HCT116 (cell line): ENCODE measurements at regions not wholly inside any gene's neighbourhood (a gene's known extent, or its start where the extent isn't known, plus 50 kb on each side); places are given as distances from the start of the nearest gene placed in this dataset.

Experiments
- ATF3 ChIP-seq: IDR thresholded peaks from 2 replicates; pipeline ENCODE4 v1.6.1; 2012
- CTCF ChIP-seq, 3 experiments: fragments of 200-600 bp in 1 of 3; sonication (generic) in 1 of 3; IDR thresholded peaks in 2 of 3; conservative IDR thresholded peaks in 1 of 3; 2 replicates each; pipeline ENCODE4 v1.5.1; 2012 to 2017; ENCODE audit warnings: low read depth in 2 of 3, low read length in 2 of 3, antibody characterized with exemption in 1 of 3, borderline replicate concordance in 1 of 3, control low read depth in 1 of 3, mild to moderate bottlenecking in 1 of 3, mixed read lengths in 1 of 3, mixed run types in 1 of 3, moderate library complexity in 1 of 3; ENCODE audit not compliant: insufficient read depth in 1 of 3
- MAX ChIP-seq: IDR thresholded peaks from 2 replicates; pipeline ENCODE4 v1.6.1; 2012
- POLR2AphosphoS5 ChIP-seq: IDR thresholded peaks from 2 replicates; pipeline ENCODE4 v1.6.1; 2011; ENCODE audit warnings: mild to moderate bottlenecking, low read depth, low read length, moderate library complexity

- no peak for TF ChIP-seq ATF3
- no peak for TF ChIP-seq MAX
- TF ChIP-seq CTCF (IDR thresholded peaks at IDR 0.05 in 2 of 3, conservative IDR thresholded peaks at IDR 0.05 in 1 of 3; ENCODE audit: borderline replicate concordance in 1 of 3, insufficient read depth in 1 of 3, low read depth in 2 of 3, low read length in 2 of 3), result no peak
- TF ChIP-seq POLR2AphosphoS5, result no peak
Measured at GRCh38 chr4:62898115-62898514, 1511.1 kb downstream of the TECRL start.
